HG02588 (cell line): ENCODE measurements at regions not wholly inside any gene's neighbourhood (a gene's known extent, or its start where the extent isn't known, plus 50 kb on each side); places are given as distances from the start of the nearest gene placed in this dataset.

ENCODE experiments used
- ATAC-seq: cut with Tn5 transposase; IDR thresholded peaks from one replicate; pipeline ENCODE4 v1.9.1; 2021; ENCODE audit warnings: mild to moderate bottlenecking, moderate library complexity; ENCODE audit not compliant: unreplicated experiment

GRCh38 chr10:125514206-125515162 lies 168.5 kb downstream of the TEX36 start:
- ATAC-seq: no peak

GRCh38 chr10:125513429-125514182 lies 169.4 kb downstream of the TEX36 start:
- no peak for ATAC-seq

GRCh38 chr10:125510998-125511397 lies 172.0 kb downstream of the TEX36 start:
- ATAC-seq: no peak

- no peak for ATAC-seq
Observed at GRCh38 chr10:125505648-125506047, 177.3 kb downstream of the TEX36 start.

- no peak for ATAC-seq
Observed at GRCh38 chr10:125502276-125502675, 180.7 kb downstream of the TEX36 start.

GRCh38 chr10:125495386-125495785 lies 187.6 kb downstream of the TEX36 start:
- ATAC-seq: no peak

- no peak for ATAC-seq
Observed at GRCh38 chr10:125494651-125495239, 188.2 kb downstream of the TEX36 start.

- no peak for ATAC-seq
Observed at GRCh38 chr10:125491381-125491780, 191.6 kb downstream of the TEX36 start.

- ATAC-seq: no peak
Observed at GRCh38 chr10:125489731-125490130, 193.2 kb downstream of the TEX36 start.

- no peak for ATAC-seq
Observed at GRCh38 chr10:125485665-125486064, 197.3 kb downstream of the TEX36 start.

GRCh38 chr10:125484035-125484732 lies 198.8 kb downstream of the TEX36 start:
- no peak for ATAC-seq

- no peak for ATAC-seq
Observed at GRCh38 chr10:125482637-125483036, 200.3 kb downstream of the TEX36 start.

- ATAC-seq: no peak
Observed at GRCh38 chr10:125482108-125482507, 200.9 kb downstream of the TEX36 start.

- no peak for ATAC-seq
Observed at GRCh38 chr10:125479059-125479458, 203.9 kb downstream of the TEX36 start.

GRCh38 chr10:125475815-125476214 lies 207.1 kb downstream of the TEX36 start:
- no peak for ATAC-seq

GRCh38 chr10:125473143-125473793 lies 209.7 kb downstream of the TEX36 start:
- no peak for ATAC-seq

- no peak for ATAC-seq
Observed at GRCh38 chr10:125472010-125472607, 210.9 kb downstream of the TEX36 start.

GRCh38 chr10:125468278-125468677 lies 214.7 kb downstream of the TEX36 start:
- ATAC-seq: no peak

GRCh38 chr10:125466685-125467084 lies 216.3 kb downstream of the TEX36 start:
- ATAC-seq: no peak

- no peak for ATAC-seq
Observed at GRCh38 chr10:125462845-125463244, 220.1 kb downstream of the TEX36 start.
